Upper lobe of left lung (tissue), 4 donors: ENCODE measurements at regions not wholly inside any gene's neighbourhood (a gene's known extent, or its start where the extent isn't known, plus 50 kb on each side); places are given as distances from the start of the nearest gene placed in this dataset.

Experiments used
- CTCF ChIP-seq, 6 experiments: fragments of 450-650 bp in 4 of 6; fragments of 200-600 bp in 2 of 6; sonication (generic) in 2 of 6; IDR thresholded peaks; one replicate each; pipeline ENCODE4 v1.5.1; 2016 to 2019; ENCODE audit warnings: antibody characterized with exemption in 6 of 6
- EP300 ChIP-seq, 4 donors: sonication (generic); formaldehyde crosslinking; IDR thresholded peaks; one replicate each; pipeline ENCODE4 v1.5.1; 2017; ENCODE audit warnings: antibody characterized with exemption in 4 of 4, control low read depth in 2 of 4
- POLR2A ChIP-seq, 4 donors: fragments of 450-650 bp; IDR thresholded peaks; one replicate each; pipeline ENCODE4 v1.5.1; 2016 to 2017; ENCODE audit warnings: antibody characterized with exemption in 4 of 4, mild to moderate bottlenecking in 2 of 4

GRCh38 chr14:98446508-98446907, 825.5 kb downstream of the BCL11B start:
- TF ChIP-seq CTCF (IDR thresholded peaks at IDR 0.05): no peak
- no peak for TF ChIP-seq POLR2A (IDR thresholded peaks at IDR 0.05)
- no peak for TF ChIP-seq EP300 (IDR thresholded peaks at IDR 0.05)
